Muscle layer of colon (tissue), 2 donors: ENCODE measurements at regions not wholly inside any gene's neighbourhood (a gene's known extent, or its start where the extent isn't known, plus 50 kb on each side); places are given as distances from the start of the nearest gene placed in this dataset.

Experiments used
- H3K27ac ChIP-seq: one replicate; pipeline ENCODE4 v1.7.0; 2013; ENCODE audit warnings: low read depth, mild to moderate bottlenecking, low read length, moderate library complexity
- H3K27me3 ChIP-seq, 2 donors: one replicate each; pipeline ENCODE4 v1.7.0; 2013; ENCODE audit warnings: low read length in 2 of 2, mild to moderate bottlenecking in 2 of 2; ENCODE audit not compliant: insufficient read depth in 2 of 2, control insufficient read depth in 1 of 2
- H3K36me3 ChIP-seq: one replicate; pipeline ENCODE4 v1.7.0; 2013; ENCODE audit warnings: mild to moderate bottlenecking, low read length; ENCODE audit not compliant: insufficient read depth
- H3K4me1 ChIP-seq: one replicate; pipeline ENCODE4 v1.7.0; 2013; ENCODE audit warnings: mild to moderate bottlenecking, low read length; ENCODE audit not compliant: insufficient read depth
- H3K4me3 ChIP-seq, 2 donors: one replicate each; pipeline ENCODE4 v1.7.0; 2013; ENCODE audit warnings: low read length in 2 of 2, low read depth in 1 of 2, mild to moderate bottlenecking in 1 of 2, moderate library complexity in 1 of 2
- H3K9ac ChIP-seq: one replicate; pipeline ENCODE4 v1.7.0; 2013; ENCODE audit warnings: low read length
- H3K9me3 ChIP-seq: one replicate; pipeline ENCODE4 v1.7.0; 2013; ENCODE audit warnings: mild to moderate bottlenecking, low read length
- donor health status: abdominal sarcoma.
- donor health status: Adenocarcinoma of cecum.

DNA sequence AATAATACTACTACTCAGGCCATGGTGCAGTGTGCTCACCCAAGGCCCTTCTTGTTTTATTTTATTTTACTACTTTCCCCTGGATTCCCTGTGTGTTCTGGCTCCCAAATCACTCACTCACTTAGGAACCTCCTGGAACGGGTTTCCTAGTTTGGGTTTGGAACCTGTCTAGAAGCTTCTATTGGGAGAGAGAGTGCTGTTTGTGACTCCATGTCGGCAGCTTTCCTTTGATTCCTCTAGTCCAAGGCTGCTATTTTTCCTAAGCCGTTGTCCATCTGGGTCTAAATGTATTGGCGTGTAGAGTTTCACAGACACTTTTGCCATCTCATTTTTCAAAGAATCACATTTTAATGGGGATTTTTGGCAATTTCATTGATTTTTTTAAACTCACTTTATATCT lies 70.8 kb downstream of the FOXA2 start:
- H3K4me1 ChIP-seq, result no peaks in the 10 kb centered on the region
- peaks cover 0 to 4% of the 10 kb centered on the region in 2 donors for H3K27me3 ChIP-seq
- no peak overlapping the region for H3K27ac ChIP-seq
- no peaks in the 10 kb centered on the region for H3K9me3 ChIP-seq
- no peak overlapping the region for H3K4me3 ChIP-seq
- H3K36me3 ChIP-seq, result no peaks in the 10 kb centered on the region
- H3K9ac ChIP-seq, result no peak overlapping the region

DNA sequence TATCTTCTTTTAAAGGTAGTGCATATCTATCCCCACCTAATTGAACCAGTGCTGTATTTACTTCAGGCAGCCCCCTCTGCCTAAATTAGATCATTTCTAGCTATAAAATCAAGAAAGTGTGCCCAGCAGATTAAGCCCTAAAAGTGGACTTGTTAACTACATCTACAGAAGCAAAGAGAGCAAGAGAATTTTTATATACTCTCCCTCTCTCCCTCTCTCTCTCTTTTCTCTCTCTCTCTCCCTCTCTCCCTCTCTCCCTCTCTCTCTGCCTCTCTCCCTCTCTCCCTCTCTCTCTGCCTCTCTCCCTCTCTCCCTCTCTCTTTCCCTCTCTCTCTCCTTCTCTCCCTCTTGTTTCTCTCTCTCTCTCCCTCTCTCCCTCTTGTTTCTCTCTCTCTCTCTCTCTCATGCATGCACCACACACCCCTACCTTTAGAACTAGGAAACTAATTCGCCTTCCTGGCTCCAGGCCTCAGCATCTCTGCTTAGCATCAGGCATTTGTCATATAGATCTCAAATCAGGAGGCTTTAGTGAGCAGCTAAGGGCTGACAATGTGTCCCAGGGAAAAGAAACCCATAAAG lies 71.4 kb downstream of the FOXA2 start:
- Histone ChIP-seq H3K4me1 (no peaks in the 10 kb centered on the region), H3K9me3 (no peaks in the 10 kb centered on the region), H3K4me3 (no peak overlapping the region), H3K27me3 (peaks cover 0 to 4% of the 10 kb centered on the region in 2 donors), H3K27ac (no peak overlapping the region), H3K9ac (no peak overlapping the region), H3K36me3 (no peaks in the 10 kb centered on the region)

DNA sequence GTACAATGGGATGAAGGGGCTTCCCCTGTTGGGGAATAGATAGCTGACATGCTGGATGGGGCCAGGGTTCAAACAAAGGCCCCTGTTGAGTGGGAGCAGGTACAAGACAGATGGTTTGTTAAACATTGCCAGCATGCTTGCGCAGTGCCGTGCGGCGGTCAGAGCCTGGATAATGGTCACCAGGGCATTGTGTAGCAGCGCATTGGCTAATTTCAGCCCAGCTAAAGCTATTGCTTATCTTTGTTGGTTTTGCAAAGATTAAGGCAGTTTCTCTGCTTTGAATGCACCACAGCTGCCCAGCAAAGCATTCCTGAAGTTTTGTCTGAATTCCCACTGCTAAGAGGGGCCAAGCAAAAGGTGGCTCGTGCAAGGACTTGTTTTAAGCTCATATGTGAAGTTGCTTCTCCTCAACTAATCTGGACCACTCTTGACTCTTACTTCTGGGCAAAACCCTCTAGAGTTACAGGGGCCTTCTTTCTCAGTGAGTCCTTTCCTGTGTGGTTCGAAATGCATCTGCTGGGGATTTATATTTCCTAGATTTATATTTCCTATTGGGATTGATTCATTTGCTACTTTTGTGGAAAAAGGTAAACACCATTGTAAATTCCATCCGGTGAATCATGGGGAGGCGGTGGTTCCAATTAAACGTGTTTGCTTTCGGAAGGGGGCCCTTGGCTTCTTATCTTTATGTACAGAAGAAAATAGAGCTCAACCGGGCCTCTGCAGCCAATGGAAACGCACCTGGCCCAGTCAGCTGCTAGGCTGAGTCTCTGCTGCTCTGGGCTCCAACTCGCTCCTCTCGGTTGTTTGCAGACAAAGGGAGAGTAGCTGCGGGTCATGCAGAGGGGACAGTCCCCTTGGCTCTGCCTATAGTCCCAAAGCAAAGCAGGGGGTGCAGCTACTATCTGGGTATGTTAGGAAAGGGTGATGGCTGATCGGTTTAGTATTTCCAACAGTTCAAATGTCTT lies 72.1 kb downstream of the FOXA2 start:
- Histone ChIP-seq H3K4me3 (no peak overlapping the region), H3K9ac (no peak overlapping the region), H3K27me3 (peaks cover 0 to 4% of the 10 kb centered on the region in 2 donors), H3K9me3 (no peaks in the 10 kb centered on the region), H3K27ac (no peak overlapping the region), H3K36me3 (no peaks in the 10 kb centered on the region), H3K4me1 (no peaks in the 10 kb centered on the region)

DNA sequence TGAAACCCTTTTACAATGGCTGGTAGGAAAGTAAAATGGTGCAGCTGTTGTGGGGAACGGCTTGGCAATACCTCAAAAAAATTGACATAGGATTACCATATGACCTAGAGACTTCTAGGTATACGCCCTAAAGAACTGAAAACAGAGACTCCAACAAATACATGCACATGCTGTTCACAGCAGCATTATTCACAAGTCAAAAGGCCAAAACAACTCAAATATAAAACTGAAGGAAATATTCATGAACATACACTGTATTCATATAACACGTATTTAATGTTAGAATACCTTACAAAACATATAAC lies 74.6 kb downstream of the FOXA2 start:
- Histone ChIP-seq H3K27me3 (no peaks in the 10 kb centered on the region), H3K4me1 (no peaks in the 10 kb centered on the region), H3K36me3 (no peaks in the 10 kb centered on the region), H3K9ac (no peak overlapping the region), H3K4me3 (no peak overlapping the region), H3K27ac (no peak overlapping the region), H3K9me3 (no peaks in the 10 kb centered on the region)

DNA sequence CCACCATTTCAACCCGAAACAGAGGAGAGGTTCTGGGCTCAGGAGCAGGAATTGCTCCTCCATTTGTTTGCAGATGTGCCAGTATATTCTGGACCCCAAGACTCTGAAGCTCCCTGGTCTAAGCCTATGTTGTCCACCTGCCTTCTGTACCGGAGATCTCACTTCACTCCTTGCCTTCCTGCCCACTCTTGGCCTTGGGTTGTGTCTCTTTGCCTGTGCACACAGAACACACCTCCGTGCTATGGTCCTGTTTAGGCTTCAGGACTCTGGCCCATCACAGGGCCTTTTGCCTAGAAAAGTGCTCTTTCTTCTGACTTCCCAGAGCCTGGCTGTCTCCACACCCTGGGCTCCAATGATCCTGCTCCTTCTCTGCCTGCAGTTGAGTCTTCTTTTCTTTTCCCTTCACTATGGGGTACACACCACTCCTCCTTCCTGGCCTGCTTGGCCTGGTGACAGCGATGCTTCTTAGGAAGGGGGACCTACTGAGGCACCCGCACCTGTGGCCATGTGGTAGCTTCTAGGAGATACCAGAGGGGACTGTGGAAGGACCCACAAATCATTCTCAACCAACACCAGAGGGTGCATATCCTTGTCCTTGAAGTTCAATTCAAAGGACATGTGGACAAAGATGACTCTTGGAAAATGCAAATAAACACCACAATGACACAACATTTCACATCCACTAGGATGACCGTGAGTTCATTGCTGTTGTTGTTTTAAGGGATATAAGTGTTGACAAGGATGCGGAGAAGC lies 75.1 kb downstream of the FOXA2 start:
- H3K27me3 ChIP-seq, result no peaks in the 10 kb centered on the region
- no peak overlapping the region for H3K9ac ChIP-seq
- H3K36me3 ChIP-seq, result no peaks in the 10 kb centered on the region
- H3K27ac ChIP-seq, result no peak overlapping the region
- H3K4me3 ChIP-seq, result no peak overlapping the region
- H3K4me1 ChIP-seq, result no peaks in the 10 kb centered on the region
- H3K9me3 ChIP-seq, result no peaks in the 10 kb centered on the region

DNA sequence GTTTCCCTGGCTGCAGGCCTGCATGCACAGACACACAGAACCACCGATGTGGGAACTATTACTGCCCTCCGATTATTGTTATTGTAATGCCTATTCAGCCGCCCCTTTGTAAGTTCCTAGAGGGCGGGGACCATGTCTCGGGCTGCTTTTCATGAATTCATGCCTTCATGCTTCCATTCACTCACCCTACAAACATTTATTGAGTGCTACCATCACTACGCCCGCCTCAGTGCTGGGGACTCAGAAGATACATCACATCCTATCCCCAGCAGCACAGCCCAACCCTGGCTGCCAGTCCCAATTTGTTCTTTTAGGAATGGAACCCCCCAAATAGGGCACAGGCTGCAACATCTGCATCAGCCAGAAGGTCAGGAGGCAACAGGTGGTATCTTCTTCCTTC lies 75.9 kb downstream of the FOXA2 start:
- H3K27me3 ChIP-seq, result no peaks in the 10 kb centered on the region
- H3K27ac ChIP-seq, result no peak overlapping the region
- no peaks in the 10 kb centered on the region for H3K9me3 ChIP-seq

DNA sequence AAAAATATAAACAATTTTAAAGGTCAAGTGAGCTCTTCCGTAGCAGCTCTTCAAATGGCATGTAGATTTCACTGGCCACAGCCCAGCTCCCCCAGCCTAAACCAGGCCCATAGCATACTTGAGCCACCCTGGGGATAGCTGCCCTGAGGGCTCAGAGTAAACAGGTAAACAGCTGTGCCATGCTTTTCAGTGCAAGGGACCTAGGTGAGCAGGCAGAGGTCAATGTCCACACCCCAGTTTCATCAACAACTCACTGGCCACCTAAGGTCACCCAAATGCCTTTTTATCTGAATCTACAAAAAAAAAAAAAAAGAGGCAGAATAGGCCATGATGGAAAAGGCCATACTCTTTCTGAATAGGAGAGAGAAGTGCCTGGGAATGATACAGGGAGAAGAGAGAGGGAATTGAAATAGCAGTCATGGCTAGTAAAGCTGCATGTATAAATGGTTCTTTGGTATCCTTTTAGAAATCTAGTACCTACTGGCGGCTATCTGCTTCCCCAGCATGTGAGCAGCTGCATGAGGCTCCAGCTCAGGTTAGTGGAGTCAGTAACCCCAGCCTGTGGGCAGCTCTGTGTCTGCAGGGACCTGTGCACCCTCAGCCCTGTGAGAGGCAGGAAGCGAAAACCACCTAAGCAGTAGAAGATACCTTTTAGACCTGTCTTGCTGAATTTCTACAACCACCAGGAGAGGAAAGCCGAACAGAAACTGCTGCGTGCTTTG lies 77.0 kb downstream of the FOXA2 start:
- H3K4me1 ChIP-seq, result no peaks in the 10 kb centered on the region
- no peaks in the 10 kb centered on the region for H3K36me3 ChIP-seq
- no peak overlapping the region for H3K9ac ChIP-seq
- no peaks in the 10 kb centered on the region for H3K9me3 ChIP-seq
- no peak overlapping the region for H3K27ac ChIP-seq
- no peak overlapping the region for H3K4me3 ChIP-seq
- no peaks in the 10 kb centered on the region for H3K27me3 ChIP-seq

More for the DNA sequence above, 75.9 kb downstream of the FOXA2 start:
- no peaks in the 10 kb centered on the region for H3K4me1 ChIP-seq
- no peak overlapping the region for H3K9ac ChIP-seq
- H3K4me3 ChIP-seq, result no peak overlapping the region
- H3K36me3 ChIP-seq, result no peaks in the 10 kb centered on the region

DNA sequence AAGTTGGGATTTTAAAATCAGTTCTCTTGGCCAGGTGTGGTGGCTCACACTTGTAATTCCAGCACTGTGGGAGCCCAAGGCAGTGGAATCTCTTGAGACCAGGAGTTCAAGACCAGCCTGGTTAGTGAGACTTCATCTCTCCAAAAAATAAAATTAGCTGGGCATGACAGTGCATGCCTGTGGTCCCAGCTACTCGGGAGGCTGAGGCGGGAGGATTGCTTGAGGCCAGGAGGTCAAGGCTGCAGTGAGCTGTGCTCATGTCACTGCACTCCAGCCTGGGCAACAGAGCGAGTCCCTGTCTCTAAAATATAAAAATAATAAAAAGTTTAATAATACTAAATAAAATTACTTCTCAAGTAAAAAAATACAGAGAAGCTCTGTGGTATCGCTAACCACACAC lies 77.5 kb downstream of the FOXA2 start:
- Histone ChIP-seq H3K9me3 (no peaks in the 10 kb centered on the region), H3K4me3 (no peak overlapping the region), H3K36me3 (no peaks in the 10 kb centered on the region), H3K27me3 (no peaks in the 10 kb centered on the region), H3K27ac (no peak overlapping the region), H3K9ac (no peak overlapping the region), H3K4me1 (no peaks in the 10 kb centered on the region)

DNA sequence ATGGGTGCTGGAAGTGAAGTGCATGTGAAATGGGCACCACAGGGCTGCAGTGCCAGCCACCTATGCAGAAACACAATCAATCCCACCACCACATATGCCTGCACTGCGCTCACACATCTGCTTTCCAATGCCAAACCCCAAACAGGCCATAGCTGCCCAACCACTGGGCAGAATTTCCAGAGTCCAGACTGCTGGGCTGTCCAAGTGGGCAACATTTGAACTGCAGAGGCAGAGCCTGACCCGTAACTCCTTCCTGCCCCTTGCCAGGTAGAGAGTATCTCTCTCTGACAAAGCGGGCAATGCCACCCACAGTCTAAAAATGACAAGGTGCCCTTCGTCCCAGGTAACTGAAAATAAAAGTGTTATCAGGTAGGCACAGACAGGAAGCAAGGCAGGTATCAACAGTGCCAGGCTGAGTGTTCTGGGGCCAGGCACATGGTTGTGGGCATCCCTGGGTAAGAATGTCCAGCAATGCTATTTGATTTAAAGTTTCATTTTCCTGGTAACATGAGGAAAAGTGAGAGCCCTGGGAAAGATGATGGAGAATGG lies 79.5 kb downstream of the FOXA2 start:
- Histone ChIP-seq H3K36me3 (no peaks in the 10 kb centered on the region), H3K27ac (no peak overlapping the region), H3K4me1 (no peaks in the 10 kb centered on the region), H3K9ac (no peak overlapping the region), H3K27me3 (no peaks in the 10 kb centered on the region), H3K4me3 (no peak overlapping the region), H3K9me3 (no peaks in the 10 kb centered on the region)

DNA sequence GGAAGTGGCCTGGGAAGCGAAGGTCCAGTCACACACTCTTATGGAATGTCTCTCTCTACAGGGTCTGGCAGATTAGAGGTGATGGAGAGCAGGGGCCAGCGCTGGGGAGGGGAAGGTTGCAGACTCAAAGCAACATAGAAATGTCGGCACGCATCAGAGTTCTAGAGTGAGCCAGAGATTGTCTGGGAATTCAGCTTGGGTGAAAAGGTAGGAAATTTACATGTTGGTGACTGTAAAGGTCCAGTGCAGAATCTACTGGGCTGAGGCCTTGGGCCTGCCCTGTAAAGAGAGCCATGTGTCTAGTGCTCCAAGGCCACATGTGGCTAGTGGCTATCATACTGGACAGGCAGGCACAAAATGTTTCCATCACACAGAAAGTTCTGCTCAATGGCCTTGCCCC lies 80.8 kb downstream of the FOXA2 start:
- H3K4me1 ChIP-seq, result no peaks in the 10 kb centered on the region
- no peak overlapping the region for H3K4me3 ChIP-seq
- H3K27me3 ChIP-seq, result no peaks in the 10 kb centered on the region
- H3K27ac ChIP-seq, result no peak overlapping the region
- H3K9ac ChIP-seq, result no peak overlapping the region
- no peaks in the 10 kb centered on the region for H3K9me3 ChIP-seq
- no peaks in the 10 kb centered on the region for H3K36me3 ChIP-seq

DNA sequence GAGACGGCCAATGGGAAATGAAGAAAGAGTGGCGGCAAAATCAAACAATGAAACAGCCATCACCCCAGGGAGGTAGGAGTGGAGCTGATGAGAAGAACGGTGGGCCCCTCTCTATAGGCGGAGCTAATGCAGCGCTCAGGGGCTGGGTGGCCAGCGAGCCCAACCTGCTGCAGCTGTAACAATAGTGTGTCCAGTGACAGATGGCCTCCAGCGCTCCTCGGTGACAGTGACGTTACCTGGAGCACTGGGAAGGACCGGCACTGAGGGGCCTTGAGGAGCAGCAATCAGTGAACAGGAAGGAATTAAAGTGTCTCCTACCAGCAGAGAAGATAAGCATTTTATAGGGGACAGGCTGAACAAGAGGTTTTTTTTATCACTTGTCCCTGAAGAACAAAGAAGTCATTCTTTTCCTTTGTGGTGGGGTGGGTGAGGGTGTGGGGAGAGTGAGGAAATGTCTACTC lies 81.6 kb downstream of the FOXA2 start:
- no peak overlapping the region for H3K27ac ChIP-seq
- no peak overlapping the region for H3K4me3 ChIP-seq
- no peaks in the 10 kb centered on the region for H3K36me3 ChIP-seq
- H3K27me3 ChIP-seq, result no peaks in the 10 kb centered on the region
- no peak overlapping the region for H3K9ac ChIP-seq
- no peaks in the 10 kb centered on the region for H3K4me1 ChIP-seq
- no peaks in the 10 kb centered on the region for H3K9me3 ChIP-seq
